HepG2 (cell line): ENCODE measurements at regions not wholly inside any gene's neighbourhood (a gene's known extent, or its start where the extent isn't known, plus 50 kb on each side); places are given as distances from the start of the nearest gene placed in this dataset.

Experiments used
- ATAC-seq: fragments of 200-7000 bp; cut with Tn5 transposase; 3 replicates; pipeline ENCODE4 v1.9.1; 2020; ENCODE audit warnings: mild to moderate bottlenecking, moderate library complexity
- BruUV-seq: library from RNA; stranded (reverse); fragments of 400-500 nt; replicated peaks from 2 replicates; lab custom pipeline; 2021; lab: Mats Ljungman, UMichigan
- CTCF ChIA-PET: fragments of 300-600 bp; formaldehyde crosslinking; extraction: SDS; loops from one replicate; lab custom pipeline; 2021; ENCODE audit warnings: low total read pairs, inconsistent platforms, low intra/inter-chr PET ratio; lab: Yijun Ruan, JAX
- POLR2A ChIA-PET: fragments of 350-600 bp; sonication (Branson Sonifier 250); formaldehyde crosslinking; loops from one replicate; lab custom pipeline; 2020; ENCODE audit warnings: antibody characterized with exemption, inconsistent platforms; lab: Yijun Ruan, JAX
- DNase-seq: peaks from one replicate; pipeline ENCODE4 v3.0.0-alpha.2; 2015; ENCODE audit warnings: low spot score
- FAIRE-seq: peaks from 3 replicates; lab custom pipeline; 2011; peaks lifted over from hg19 to GRCh38; lab: Jason Lieb, UNC
- H2AFZ ChIP-seq: one replicate; pipeline ENCODE4 v1.6.1; 2011; ENCODE audit warnings: low read length, inconsistent platforms
- H3K27ac ChIP-seq: fragments of 300-600 bp; 3 replicates; pipeline ENCODE4 v1.8.0; 2011; ENCODE audit warnings: mixed run types, mild to moderate bottlenecking, mixed read lengths, low read length, inconsistent platforms; ENCODE audit not compliant: insufficient read depth; ENCODE audit errors: extremely low read length
- H3K27me3 ChIP-seq, 2 experiments: fragments of 200-600 bp in 1 of 2; 2 replicates in 1 of 2; 3 replicates in 1 of 2; pipeline versions ENCODE4 v1.6.0 to v1.8.0; 2011; ENCODE audit warnings: low read length in 2 of 2, mild to moderate bottlenecking in 2 of 2, moderate library complexity in 2 of 2, inconsistent platforms in 1 of 2; ENCODE audit not compliant: insufficient read depth in 2 of 2, control insufficient read depth in 1 of 2
- H3K36me3 ChIP-seq, 2 experiments: fragments of 200-600 bp in 1 of 2; replicated peaks in 1 of 2; 2 replicates in 1 of 2; 3 replicates in 1 of 2; pipeline versions ENCODE4 v1.5.1 to v1.8.0; 2011; ENCODE audit warnings: low read length in 2 of 2, inconsistent platforms in 1 of 2; ENCODE audit not compliant: insufficient read depth in 2 of 2, control insufficient read depth in 1 of 2
- H3K4me1 ChIP-seq: 2 replicates; pipeline ENCODE4 v1.5.1; 2012; ENCODE audit warnings: low read length, inconsistent platforms; ENCODE audit not compliant: insufficient read depth
- H3K4me2 ChIP-seq: 2 replicates; pipeline ENCODE4 v1.6.0; 2011; ENCODE audit warnings: low read depth, low read length, inconsistent platforms
- H3K4me3 ChIP-seq, 3 experiments: fragments of 200-600 bp in 1 of 3; sonication (generic), shearing (Covaris generic) in 1 of 3; replicated peaks in 1 of 3; 2 replicates each; pipeline ENCODE4 v1.5.1; 2011 to 2016; ENCODE audit warnings: low read length in 3 of 3, inconsistent platforms in 2 of 3, low read depth in 2 of 3, mild to moderate bottlenecking in 2 of 3, control low read depth in 1 of 3, mixed read lengths in 1 of 3; ENCODE audit not compliant: insufficient read depth in 1 of 3
- H3K79me2 ChIP-seq: one replicate; pipeline ENCODE4 v1.6.1; 2011; ENCODE audit warnings: low read length, inconsistent platforms; ENCODE audit not compliant: insufficient read depth
- H3K9ac ChIP-seq: 2 replicates; pipeline ENCODE4 v1.6.0; 2011; ENCODE audit warnings: mild to moderate bottlenecking, low read depth, low read length, inconsistent platforms; ENCODE audit not compliant: insufficient read depth
- H3K9me3 ChIP-seq: 2 replicates; pipeline ENCODE4 v1.5.1; 2012; ENCODE audit warnings: mild to moderate bottlenecking, low read length
- H4K20me1 ChIP-seq: 2 replicates; pipeline ENCODE4 v1.6.0; 2011; ENCODE audit warnings: inconsistent platforms, mild to moderate bottlenecking, low read length, moderate library complexity; ENCODE audit not compliant: insufficient read depth
- CEBPB ChIP-seq: IDR thresholded peaks from 2 replicates; pipeline ENCODE4 v1.6.1; 2011; ENCODE audit warnings: low read depth, low read length, improper control_type of control experiment, borderline replicate concordance
- REL ChIP-seq: sonication (generic); formaldehyde crosslinking; conservative IDR thresholded peaks from 2 replicates; pipeline ENCODE4 v1.8.0; 2022; ENCODE audit warnings: mild to moderate bottlenecking, missing genetic modification reagents, moderate library complexity
- SNAI1 ChIP-seq: sonication (generic); formaldehyde crosslinking; IDR thresholded peaks from 2 replicates; pipeline ENCODE4 v1.5.0; 2020; ENCODE audit warnings: mild to moderate bottlenecking, missing genetic modification reagents, borderline replicate concordance
- ZFP37 ChIP-seq: sonication (generic); formaldehyde crosslinking; IDR thresholded peaks from 2 replicates; pipeline ENCODE4 v1.4.0; 2020; ENCODE audit warnings: missing genetic modification reagents, borderline replicate concordance
- ZNF33A ChIP-seq: sonication (generic); formaldehyde crosslinking; IDR thresholded peaks from 2 replicates; pipeline ENCODE4 v1.5.1; 2020; ENCODE audit warnings: missing genetic modification reagents, mild to moderate bottlenecking, moderate library complexity, borderline replicate concordance
- WGBS: methylation state at CpG from one replicate; pipeline ENCODE4 v1.1.6; 2017; ENCODE audit warnings: low lambda C conversion rate; 5-methylcytosine and 5-hydroxymethylcytosine counted together
- in situ Hi-C: cut with HindIII; loops from 2 replicates; pipeline ENCODE4 v1.10.0; 2017; ENCODE audit warnings: low pct_unique_long_range_greater_than_20kb; ENCODE audit not compliant: extremely low pct_ligation_motif_present
- intact Hi-C: fragments of 100-400 bp; cut with micrococcal nuclease; formaldehyde crosslinking; loops from one replicate; pipeline ENCODE4 v1.10.0; 2022; ENCODE audit not compliant: unreplicated experiment
- TF ChIP-seq, protein P1 (sequence below): sonication (generic); formaldehyde crosslinking; IDR thresholded peaks from 2 replicates; pipeline ENCODE4 v1.4.0; 2020; ENCODE audit warnings: mild to moderate bottlenecking, low read depth, missing genetic modification reagents
- TF ChIP-seq, protein P2 (sequence below): sonication (generic); formaldehyde crosslinking; conservative IDR thresholded peaks from 2 replicates; pipeline ENCODE4 v1.8.0; 2022; ENCODE audit warnings: missing genetic modification reagents

- no TSS peak for BruUV-seq
- Histone ChIP-seq H3K9me3 (no peaks in the 10 kb centered on the region), H2AFZ (no peak overlapping the region), H3K36me3 (no peaks in the 10 kb centered on the region), H3K4me3 (no peak overlapping the region), H3K9ac (no peak overlapping the region), H3K27me3 (peaks cover 0 to 18% of the 10 kb centered on the region in 2 experiments; a peak in 4 of 5 replicates), H3K79me2 (no peaks in the 10 kb centered on the region)
- DNase-seq (no peak), FAIRE-seq (no peak)
- intact Hi-C loops: no loop called here
- CTCF ChIA-PET: no interaction called here
- in situ Hi-C loops: no loop called here
- TF ChIP-seq ZFP37 (CRISPR knock-in tag) (no peak), REL (no peak), CEBPB (peak; percentile 78; the same call in 1 of the 2 replicates), ZNF33A (no peak), SNAI1 (no peak)
- TF ChIP-seq, protein P1, sequence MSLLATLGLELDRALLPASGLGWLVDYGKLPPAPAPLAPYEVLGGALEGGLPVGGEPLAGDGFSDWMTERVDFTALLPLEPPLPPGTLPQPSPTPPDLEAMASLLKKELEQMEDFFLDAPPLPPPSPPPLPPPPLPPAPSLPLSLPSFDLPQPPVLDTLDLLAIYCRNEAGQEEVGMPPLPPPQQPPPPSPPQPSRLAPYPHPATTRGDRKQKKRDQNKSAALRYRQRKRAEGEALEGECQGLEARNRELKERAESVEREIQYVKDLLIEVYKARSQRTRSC (CRISPR knock-in tag): no peak
- TF ChIP-seq, protein P2, sequence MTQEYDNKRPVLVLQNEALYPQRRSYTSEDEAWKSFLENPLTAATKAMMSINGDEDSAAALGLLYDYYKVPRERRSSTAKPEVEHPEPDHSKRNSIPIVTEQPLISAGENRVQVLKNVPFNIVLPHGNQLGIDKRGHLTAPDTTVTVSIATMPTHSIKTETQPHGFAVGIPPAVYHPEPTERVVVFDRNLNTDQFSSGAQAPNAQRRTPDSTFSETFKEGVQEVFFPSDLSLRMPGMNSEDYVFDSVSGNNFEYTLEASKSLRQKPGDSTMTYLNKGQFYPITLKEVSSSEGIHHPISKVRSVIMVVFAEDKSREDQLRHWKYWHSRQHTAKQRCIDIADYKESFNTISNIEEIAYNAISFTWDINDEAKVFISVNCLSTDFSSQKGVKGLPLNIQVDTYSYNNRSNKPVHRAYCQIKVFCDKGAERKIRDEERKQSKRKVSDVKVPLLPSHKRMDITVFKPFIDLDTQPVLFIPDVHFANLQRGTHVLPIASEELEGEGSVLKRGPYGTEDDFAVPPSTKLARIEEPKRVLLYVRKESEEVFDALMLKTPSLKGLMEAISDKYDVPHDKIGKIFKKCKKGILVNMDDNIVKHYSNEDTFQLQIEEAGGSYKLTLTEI (CRISPR knock-in tag): no peak
- TF ChIP-seq, all 625 proteins: peak for 1
- WGBS: 20% methylated on average over 4 of the region's 4 CpGs
- POLR2A ChIA-PET: no interaction called here
- H3K27ac ChIP-seq: no peak overlapping the region
- ATAC-seq: no peak
- H4K20me1 ChIP-seq: no peaks in the 10 kb centered on the region
- H3K4me1 ChIP-seq: peaks cover 9% of the 10 kb centered on the region
- no peak overlapping the region for H3K4me2 ChIP-seq
These were observed 245.6 kb downstream of the ANAPC1 start for GRCh38 chr2:111638274-111638877.
